HG03571 (cell line): ENCODE measurements at regions not wholly inside any gene's neighbourhood (a gene's known extent, or its start where the extent isn't known, plus 50 kb on each side); places are given as distances from the start of the nearest gene placed in this dataset.

Experiments
- ATAC-seq: cut with Tn5 transposase; IDR thresholded peaks from one replicate; pipeline ENCODE4 v1.9.1; 2021; ENCODE audit not compliant: unreplicated experiment

DNA sequence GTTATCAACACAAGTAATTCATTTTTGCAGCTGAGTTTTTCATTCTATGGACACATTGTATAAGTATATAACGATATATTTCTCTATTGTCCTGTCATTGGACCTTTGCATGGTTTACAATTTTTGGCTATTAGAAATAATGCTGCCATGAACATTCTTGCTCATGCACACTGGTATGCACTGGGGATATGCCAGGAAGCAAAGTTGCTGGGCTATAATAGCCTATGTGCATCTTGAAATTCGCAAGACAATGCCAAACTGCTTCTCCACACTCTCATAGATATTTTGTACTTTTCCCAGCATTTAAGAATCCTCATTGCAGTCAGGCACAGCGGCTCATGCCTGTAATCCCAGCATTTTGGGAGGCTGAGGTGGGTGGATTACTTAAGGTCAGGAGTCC is 852.6 kb upstream of the ID2 start:
- no peak for ATAC-seq

DNA sequence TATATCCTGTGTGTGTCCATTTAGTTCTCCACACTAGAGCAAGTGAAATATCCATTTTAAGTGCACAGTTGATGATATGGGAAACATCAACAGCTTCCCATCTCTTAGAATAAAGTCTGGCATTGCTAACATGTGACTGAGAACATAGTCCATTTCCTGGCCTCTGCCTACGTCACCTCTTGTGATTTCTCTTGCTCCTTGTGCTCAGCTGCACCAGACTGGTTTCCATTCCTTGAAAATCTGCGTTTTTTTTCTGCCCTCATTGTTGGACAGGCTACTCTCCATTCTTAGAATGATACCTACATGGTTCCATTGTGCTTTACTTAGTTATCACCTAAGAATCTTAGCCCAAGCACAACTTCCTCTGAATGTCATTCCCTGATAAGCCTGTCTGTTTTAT is 851.2 kb upstream of the ID2 start:
- ATAC-seq: no peak

- no peak for ATAC-seq
These were observed 846.7 kb upstream of the ID2 start for GRCh38 chr2:7835151-7835550.

DNA sequence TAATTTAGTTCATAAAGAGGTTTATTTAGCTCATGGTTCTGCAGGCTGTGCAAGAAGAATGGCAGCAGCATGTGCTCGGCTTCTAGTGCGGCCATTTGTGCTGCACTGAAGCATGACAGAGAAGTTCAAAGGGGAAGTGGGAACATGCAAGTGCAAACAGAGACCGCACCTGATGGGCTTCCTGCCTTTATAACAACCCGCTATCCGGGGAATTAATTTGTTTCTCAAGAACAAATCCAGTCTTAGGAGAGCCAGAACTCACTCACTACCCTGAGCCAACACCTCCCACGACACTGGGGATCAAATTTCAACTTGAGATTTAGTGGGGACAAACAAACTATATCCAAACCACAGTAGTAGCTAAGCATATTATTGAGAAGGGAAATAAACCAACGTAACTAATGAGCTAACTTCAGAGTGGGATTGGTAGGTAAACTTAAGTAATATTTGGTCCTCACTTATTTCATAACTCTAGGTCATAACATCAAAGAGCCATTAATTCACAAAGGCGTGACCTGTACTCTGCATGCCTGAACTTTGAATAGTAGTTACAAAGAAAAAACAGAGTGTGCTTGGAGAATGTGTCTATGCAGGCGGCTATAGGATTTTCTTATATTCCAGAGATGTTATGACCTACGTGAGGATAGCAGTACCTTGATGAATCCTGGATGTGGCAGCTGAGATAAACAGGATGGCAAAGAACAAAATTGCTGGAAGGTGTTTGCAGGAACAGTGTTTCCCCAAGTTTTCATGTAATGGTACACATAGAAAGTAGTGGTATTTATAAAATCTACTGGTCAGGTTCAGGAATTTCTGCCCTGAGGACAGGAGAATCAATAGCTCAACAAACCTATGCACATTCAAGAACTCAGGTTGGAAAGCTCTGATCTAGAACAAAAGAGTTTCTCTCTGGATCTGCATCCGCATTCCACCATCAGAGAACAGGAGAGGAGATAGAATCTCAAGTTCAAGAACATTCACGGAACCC is 845.9 kb upstream of the ID2 start:
- no peak for ATAC-seq

- no peak for ATAC-seq
These were observed 844.6 kb upstream of the ID2 start for GRCh38 chr2:7837237-7837760.

GRCh38 chr2:7838669-7839068 is 843.2 kb upstream of the ID2 start:
- no peak for ATAC-seq

- ATAC-seq: no peak
These were observed 841.0 kb upstream of the ID2 start for GRCh38 chr2:7840651-7841380.

DNA sequence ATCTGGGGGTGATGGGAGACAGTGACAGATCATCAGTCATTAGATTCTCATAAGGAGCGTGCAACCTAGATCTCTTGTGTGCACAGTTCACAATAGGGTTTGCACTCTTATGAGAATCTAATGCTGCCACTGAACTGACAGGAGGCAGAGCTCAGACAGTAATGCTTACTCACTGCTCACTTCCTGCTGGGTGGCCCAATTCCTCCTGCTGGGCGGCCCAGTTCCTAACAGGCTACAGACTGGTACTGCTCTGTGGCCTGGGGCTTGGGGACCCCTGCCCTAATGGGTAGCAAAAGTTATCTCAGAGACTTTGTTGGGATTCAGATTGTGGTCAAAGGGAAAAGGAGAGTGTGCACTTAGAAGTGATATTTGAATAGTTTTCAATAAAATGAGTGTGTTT is 840.1 kb upstream of the ID2 start:
- ATAC-seq: no peak

GRCh38 chr2:7844414-7844965 is 837.4 kb upstream of the ID2 start:
- no peak for ATAC-seq

- no peak for ATAC-seq
These were observed 836.5 kb upstream of the ID2 start for GRCh38 chr2:7845332-7845731.

DNA sequence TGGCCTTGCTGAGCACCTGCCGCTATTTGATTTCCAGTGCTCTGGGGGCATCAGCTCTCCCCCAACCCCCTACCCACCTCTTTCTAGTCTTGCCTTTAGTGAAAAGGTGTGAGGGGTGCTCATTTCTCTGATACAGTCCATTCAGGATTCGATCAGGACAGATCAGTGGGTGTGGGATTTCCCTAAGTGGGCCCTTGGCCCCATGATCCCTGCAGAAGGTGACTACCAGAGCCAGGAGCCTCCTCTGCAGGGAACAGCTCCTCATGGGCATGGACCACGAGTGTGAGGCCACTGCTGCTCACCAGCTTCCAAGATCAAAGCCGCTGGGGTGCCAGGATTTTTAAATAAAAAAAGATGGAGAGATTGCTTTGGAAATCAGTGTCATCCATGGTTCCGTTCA is 835.2 kb upstream of the ID2 start:
- ATAC-seq: no peak

- no peak for ATAC-seq
These were observed 834.5 kb upstream of the ID2 start for GRCh38 chr2:7847321-7847720.

DNA sequence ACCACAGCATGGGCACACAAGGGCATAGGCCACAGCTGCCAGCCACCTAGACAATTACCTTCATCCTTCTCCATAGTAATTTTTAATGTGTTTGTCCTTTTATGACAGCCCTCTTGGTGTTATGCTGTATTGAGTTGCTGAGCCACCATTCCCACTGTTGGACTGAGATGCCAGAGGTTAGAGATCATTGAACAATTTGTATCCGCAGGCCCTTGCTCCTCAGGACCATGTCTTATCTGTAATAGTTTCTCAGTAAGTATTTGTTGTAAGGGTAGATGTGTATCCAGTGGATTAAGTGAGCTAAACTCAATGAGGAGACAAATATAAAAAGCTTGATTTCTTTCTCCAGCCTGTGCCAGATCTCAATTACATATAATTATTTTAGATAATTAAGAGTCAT is 832.8 kb upstream of the ID2 start:
- no peak for ATAC-seq

GRCh38 chr2:7849531-7849930 is 832.3 kb upstream of the ID2 start:
- ATAC-seq: no peak

- ATAC-seq: no peak
These were observed 829.3 kb upstream of the ID2 start for GRCh38 chr2:7852546-7852945.

DNA sequence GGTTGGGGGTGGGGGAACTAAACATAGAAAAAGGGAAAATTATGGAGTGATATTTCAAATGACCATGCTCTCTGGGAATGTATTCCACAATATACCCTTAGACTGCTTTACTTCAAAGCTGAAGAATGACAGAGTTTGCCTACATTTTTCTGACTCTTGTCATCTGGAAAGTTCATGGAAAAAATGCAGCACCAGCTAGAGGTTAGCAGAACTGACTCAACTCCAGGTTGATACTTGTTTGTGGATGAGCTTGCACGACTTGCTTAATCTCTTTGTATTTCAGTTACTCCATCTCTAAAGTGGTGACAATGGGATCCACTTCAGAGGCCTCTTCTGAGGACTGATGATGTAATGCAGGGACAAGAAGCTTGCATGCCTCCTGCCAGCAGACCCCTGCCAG is 824.0 kb upstream of the ID2 start:
- ATAC-seq: no peak

DNA sequence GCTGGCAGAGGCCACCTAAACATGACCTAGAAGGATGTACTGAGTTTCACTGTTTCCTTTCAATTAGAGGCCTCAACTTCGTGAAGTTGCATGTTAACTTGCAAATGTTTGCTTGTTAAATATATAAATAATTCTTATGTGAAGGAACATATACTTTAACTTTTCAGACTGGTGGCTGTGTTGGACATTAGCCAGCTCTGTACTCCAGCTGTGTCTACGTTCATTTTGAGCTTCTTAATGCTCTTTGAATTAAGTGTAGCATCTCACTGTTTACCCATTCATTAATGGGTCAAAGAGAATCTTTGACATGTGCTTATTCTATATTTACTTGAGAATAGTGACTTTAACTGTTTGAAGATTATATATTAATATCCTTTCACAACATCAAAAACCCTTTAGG is 823.2 kb upstream of the ID2 start:
- no peak for ATAC-seq

- no peak for ATAC-seq
These were observed 821.2 kb upstream of the ID2 start for GRCh38 chr2:7860693-7861092.

DNA sequence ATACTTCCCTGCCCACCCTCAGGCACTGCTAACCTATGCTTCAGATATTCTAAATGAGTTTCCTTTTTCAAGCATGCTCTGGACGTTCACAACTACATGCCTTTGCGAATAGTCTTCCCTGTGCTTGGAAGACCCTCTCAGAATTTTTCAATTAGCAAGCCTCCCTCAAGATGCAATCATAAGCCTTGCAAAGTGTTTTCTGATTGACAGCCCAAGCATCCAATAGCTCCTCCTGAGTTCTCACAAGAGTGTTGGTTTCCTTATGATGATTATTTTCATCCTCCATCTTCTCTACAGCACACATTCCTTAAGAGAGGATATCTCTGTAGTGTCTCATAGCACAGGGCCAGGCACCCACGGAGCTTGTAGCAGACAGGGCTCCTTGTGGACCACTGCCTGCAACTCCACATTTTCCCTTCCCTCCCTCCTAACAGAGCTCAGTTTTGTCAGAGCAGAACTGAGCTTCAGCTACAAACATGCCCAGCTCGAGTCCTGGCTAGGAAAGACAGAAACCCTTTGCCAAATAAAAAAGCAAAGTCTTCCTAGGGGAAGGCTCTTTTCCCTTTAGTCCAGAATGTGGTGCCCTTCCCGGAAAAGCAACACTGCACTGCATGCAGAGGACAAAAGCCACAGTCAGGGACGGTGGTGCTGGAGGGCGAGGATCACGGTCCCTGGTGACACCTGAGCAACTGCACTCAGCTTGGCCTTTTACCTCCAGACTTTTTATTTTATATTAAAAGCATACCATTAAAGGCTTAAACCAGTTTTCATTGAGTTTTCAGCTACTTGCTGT is 819.8 kb upstream of the ID2 start:
- no peak for ATAC-seq

GRCh38 chr2:7866104-7866503 is 815.8 kb upstream of the ID2 start:
- no peak for ATAC-seq

- ATAC-seq: no peak
These were observed 815.0 kb upstream of the ID2 start for GRCh38 chr2:7866825-7867224.
